CD4-positive, alpha-beta T cell treated with Interleukin-10 for 1 hour (primary cell): ENCODE measurements at regions not wholly inside any gene's neighbourhood (a gene's known extent, or its start where the extent isn't known, plus 50 kb on each side); places are given as distances from the start of the nearest gene placed in this dataset.

Experiments used
- DNase-seq: peaks from one replicate; pipeline ENCODE4 v3.0.0-alpha.2; 2020

DNA sequence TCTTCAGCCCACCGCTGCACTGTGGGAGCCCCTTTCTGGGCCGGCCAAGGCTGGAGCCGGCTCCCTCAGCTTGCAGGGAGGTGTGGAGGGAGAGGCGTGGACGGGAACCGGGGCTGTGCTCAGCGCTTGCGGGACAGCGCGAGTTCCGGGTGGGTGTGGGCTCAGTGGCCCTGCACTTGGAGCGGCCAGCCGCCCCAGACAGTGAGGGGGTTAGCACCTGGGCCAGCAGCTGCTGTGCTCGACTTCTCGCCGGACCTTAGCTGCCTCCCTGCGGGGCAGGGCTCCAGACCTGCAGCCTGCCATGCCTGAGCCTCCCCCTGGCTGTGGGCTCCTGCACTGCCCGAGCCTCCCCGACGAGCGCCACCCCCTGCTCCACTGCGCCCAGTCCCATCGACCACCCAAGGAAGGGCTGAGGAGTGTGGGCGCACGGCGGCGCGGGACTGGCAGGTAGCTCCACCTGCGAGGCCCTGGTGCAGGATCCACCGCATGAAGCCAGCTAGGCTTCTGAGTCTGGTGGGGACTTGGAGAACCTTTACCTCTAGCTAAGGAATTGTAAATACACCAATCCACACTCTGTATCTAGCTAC is 92.9 kb upstream of the MAST4 start:
- no peak for DNase-seq

DNA sequence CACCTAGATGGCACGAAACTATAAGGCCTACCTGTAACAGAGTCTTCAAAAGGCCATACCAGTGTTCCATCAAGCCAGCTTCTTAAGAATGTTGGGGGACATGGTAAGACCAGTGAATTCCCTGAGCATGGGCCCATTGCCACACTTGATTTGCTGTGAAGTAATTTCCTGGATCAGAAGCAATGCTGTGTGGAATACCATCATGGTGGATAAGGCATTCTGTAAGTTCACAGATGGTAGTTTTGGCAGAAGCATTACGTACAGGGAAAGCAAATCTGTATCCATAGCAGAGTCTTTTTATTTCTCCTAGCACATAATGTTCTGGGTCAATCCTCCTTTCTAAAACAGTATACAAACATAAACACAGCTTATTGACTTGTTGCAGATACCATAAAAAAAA is 89.1 kb upstream of the MAST4 start:
- no peak for DNase-seq

DNA sequence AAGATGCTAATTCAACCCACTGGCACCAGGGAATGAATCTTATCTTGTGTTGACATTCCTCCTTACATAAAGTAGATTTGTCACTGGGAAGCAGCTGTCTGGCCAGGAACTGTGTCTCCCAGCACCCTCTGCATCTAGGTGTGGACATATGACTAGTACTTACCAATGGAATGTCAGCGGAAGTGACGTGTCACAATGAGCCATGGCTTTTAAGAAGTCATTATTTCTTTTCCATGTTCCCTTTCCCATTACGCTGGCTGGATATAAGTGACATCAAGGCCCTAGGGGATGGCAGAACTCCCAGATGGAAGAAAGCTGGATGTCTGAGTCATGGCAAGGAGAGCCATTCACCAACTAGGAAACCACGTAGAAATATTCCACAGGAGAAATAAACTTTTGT is 84.7 kb upstream of the MAST4 start:
- DNase-seq = no peak

DNA sequence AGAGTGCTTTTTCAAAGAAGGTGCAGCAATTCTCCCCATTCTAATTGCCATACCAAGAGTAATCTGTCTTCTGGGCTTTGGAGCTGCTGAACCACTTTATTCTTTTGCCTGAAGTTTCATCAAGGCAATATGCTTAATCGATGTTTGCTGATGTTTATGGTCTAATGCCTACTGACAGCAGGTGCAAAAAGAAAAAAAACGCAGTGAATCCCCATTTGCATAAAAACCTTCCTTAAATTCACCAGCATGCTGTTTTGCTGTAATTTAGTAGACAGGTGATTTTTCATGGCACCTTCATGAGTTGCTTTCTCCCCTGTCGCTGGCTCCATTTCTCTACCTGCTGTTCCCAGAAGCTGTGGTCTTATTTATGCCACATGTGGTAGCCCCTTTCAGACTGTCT is 83.1 kb upstream of the MAST4 start:
- DNase-seq = no peak

DNA sequence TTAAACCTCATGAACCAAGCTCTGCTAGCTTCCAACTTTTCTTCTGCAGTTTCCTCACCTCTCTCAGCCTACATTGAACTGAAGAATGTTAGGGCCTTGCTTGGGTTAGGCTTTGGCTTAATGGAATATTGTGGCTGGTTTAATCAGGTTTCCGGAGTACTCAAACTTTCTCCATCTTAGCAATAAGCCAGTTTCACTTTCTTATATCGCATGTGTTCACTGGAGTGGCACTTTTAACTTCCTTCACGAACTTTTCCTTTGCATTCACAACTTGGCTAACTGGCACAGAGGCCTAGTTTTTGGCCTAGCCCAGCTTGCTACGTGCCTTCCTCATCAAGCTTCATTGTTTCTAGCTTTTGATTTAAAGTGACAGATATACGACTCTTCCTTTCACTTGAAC is 81.0 kb upstream of the MAST4 start:
- no peak for DNase-seq

DNA sequence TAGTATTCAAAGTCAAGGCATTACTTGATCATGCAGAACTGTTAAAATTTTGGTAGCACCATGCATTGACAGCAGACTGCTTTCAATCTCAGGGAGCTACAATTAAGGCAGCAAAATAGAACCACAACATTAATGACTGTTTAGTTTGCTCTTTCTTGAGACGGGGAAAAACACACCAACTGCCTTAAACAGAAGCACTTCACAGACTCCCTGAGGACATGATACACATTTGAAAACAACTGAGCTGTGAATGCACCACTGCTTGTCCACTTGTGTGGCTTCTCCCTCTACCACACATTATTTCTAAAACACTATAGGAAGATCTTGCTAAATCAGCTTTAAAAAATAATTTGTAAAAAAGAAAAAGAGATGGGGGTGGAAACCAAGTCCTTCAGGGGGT is 79.6 kb upstream of the MAST4 start:
- DNase-seq = no peak

DNA sequence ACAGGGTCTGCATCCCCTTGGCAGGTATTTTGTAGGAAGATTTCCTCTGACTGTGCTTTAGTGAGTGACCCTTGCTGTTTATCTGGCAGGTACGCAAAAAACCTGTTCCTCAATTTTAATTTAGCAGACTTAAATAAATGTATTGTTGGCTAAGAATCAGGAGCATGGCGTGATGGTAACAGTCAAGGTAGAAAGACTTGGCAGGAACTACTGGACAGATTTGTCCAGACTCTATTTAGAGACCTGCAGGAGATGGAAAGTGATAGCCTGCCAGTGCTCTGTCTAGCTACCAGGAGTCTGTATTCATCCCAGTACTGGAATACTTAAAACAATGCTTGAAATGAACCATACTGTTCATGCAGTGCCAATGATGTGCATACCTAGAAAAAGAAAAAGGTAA is 78.8 kb upstream of the MAST4 start:
- DNase-seq = no peak

DNA sequence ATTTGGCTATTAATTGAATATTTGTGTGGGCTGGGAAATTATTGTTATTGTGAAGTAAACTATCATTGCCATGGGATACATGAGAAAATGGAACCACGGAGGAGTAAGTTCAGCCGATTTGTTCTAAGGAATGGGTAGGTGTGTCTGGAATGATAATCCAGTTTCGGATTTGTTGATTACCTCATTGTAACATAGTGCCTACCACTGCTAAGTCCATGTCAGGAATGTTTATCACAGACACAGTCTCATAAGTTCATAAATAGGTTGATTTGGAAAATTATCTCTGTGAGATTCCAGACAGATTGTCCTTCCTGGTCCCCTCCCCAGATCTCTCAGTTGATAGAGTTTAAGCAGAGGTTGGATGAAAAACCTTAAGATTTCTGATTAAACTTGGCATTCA is 78.1 kb upstream of the MAST4 start:
- DNase-seq = no peak

DNA sequence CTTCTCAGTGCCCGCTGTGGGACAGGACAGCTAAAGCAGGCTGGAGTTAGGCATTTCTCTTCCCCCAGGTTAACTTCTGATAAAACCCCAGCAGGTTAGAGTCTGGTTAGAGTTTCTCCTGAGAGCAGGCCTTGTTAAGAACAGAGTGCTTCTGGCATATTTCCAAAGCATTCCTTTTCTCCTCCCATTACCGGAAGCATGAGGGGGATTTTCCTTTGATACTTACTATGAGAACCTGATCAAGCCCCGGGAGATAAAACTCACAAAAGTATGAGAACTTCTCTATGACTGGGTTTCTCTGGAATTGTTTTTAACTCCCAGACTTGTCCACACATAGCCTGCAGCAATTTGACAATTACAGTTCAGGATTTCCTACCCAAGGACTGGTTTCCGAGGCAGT is 77.4 kb upstream of the MAST4 start:
- DNase-seq = no peak

DNA sequence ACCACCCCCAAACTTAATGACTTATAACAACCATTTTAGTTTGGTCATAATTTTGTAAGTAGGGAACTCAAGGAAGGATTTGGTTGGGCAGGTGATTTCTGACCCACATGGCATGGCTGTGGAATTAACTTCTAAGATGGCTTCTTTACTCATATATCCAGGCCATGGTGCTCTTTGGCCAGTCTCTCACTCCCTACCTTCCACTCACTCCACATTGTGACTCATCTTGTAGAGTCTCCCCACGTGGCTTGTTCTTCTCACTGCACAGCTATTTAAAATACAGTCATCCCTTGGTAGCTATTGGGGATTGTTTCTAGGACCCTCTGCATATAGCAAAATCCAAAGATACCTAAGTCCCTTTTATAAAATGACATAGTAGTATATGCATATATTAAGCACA is 76.6 kb upstream of the MAST4 start:
- DNase-seq = no peak

DNA sequence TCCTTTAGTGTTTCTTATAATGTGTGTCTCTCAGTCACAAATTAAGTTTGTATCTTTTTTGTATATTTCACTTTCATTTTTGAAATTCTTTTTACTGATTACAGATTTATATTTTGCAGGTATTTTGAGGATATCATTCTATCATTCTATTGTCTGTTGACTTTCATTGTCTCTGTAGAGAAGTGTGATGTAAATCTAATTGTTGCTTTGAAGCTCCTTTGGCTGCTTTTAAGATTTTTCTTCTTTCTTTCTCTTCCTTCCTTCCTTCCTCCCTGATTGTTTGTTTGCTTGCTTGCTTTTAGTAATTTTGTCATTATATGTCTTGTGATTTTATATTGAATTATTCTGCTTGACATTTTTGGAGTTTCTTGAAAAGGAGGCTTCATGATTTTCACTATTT is 75.3 kb upstream of the MAST4 start:
- DNase-seq = no peak

DNA sequence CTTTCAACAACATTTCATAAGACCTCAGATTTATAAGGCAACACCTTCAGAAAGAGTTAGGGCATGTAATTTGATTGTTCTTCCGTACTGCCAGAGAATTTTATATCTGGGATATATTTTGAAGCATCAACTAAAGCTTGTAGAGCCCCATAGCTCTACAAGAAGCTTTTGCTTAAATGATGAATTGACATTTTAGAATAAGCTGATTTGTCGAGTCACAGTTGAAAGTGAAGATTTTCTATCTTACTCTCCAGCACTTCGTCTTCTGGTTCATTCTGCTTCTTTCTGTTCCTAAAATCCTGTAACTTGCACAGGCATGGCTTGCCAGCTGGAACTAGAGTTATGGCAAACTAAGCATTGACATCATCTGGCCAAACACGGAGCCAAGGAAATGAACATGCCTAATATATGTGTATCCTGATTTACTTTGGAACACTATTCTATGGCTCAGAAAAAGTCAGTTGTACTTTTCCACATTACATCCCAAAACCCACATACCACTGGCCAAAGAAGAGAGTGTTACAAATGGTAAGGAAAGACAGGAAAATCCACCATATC is 68.6 kb upstream of the MAST4 start:
- no peak for DNase-seq

DNA sequence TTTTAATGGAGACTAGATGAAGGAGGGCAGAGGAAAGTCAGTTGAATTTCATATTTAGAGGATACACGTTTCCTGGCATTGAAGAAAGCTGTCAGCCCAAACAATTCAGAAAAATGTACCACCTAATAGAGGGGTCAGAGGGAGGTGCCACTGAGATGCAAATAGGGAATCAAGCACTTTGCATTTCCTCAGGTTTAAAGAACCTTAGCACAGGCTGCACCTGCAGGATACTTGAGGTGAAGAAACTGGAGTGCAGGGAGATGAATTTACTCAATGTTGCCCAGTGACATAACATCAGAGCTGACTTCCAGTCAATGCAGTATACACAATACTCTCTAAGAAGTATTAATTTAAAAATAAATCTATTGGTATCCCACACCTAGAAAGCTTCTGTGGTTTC is 67.0 kb upstream of the MAST4 start:
- no peak for DNase-seq

DNA sequence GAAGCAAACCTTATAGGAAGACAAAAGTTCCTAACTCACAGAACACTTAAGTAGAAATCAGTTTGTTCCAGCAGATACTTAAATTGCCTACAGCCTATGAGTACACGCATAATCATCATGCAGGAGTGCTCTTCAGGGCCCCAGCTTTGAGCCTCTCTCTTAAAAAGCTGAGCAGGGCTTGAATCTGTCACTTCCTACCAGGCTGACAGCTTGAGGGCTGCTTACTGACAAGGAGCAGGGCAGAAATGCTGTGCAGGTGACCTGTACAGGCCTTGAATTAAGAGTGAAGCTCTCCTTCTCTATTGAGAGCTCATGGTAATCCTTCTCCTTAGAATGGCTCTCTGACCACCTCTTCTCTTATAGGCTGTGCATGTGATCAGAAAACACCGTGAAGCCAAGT is 66.5 kb upstream of the MAST4 start:
- no peak for DNase-seq

DNA sequence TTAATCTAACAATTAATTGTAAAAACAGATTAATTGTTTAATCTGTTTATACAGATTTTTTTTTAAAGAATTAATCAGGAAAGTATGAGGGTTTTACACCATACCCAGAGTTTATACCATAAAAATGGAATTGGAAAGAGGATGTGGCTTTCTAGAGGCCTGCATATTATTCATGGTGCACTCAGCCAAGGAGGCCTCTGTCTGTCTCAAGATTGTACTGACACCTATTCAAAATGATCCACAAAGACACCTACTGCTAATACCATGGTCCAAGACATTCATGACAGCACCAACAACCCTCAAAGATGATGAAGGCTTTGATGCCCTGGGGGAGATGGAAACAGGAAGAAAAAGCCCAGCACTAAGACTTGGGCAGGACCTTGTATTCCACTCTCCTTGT is 58.1 kb upstream of the MAST4 start:
- no peak for DNase-seq

DNA sequence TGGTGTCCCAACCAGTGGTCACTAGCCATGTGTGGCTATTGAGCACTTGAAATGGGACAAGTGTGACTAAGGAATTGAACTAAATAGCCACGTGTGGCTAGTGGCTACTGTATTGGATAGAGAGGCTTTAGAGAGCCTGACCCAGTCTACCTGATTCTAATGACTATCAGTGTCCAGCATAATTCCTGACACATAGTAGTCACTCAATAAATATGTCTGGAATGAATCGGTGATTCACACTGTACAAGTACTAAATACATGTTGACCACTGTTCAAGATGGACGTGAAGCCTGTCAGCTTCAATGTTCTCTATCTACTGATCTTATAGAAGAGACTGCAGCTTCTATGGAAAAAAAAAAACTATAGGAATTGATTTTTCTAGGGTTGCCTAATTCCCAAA is 57.7 kb upstream of the MAST4 start:
- no peak for DNase-seq

DNA sequence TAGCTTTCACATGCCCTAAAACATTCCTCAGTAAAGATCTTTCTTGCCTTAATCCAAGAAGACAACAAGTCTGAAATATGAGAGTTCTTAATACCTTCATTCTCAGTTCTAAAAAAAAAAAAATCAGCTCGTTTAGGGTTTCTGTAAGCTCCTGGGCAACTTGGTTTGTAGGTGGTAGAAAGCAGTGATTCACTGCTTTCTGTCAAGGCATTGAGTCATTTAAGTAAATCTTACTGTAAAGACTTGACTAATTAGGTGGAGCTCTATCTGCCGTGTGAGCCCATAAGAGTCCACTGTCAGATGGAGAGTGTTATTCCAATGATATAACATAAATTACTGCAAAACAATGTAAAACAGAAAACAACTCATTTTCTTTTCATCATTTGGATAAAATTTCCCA is 56.1 kb upstream of the MAST4 start:
- DNase-seq = no peak

DNA sequence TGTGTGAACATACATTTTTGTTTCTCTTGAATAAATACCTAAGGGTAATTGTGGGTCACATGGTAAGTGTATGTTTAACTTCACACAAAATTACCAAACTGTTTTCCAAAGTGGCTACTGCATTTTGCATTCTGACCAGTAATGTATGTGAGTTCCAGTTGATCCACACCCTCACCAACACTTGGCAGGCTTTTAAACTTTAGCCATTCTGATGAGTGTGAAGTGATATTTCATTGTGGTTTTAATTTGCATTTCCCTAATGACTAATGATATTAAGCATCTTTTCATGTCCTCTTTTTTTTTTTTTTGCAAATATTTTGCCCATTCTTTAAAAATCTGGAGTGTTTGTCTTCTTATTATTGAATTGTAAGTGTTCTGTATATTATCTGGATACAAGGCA is 53.5 kb upstream of the MAST4 start:
- no peak for DNase-seq
